Liver (tissue), 7 donors: ENCODE measurements at regions not wholly inside any gene's neighbourhood (a gene's known extent, or its start where the extent isn't known, plus 50 kb on each side); places are given as distances from the start of the nearest gene placed in this dataset.

Experiments
- DNase-seq: peaks from one replicate; pipeline ENCODE4 v3.0.0-alpha.2; 2017; ENCODE audit warnings: low spot score
- H3K27ac ChIP-seq, 2 donors: one replicate each; pipeline ENCODE4 v1.7.0; 2013; ENCODE audit warnings: inconsistent platforms in 2 of 2, low read length in 2 of 2, control low read depth in 1 of 2, low read depth in 1 of 2, mild to moderate bottlenecking in 1 of 2
- H3K27me3 ChIP-seq, 4 donors: one replicate each; pipeline versions ENCODE4 v1.6.1 to v1.7.0; 2013; ENCODE audit warnings: low read length in 3 of 4, inconsistent platforms in 1 of 4, mild to moderate bottlenecking in 1 of 4, moderate library complexity in 1 of 4; ENCODE audit not compliant: control insufficient read depth in 4 of 4, insufficient read depth in 4 of 4
- H3K36me3 ChIP-seq, 4 donors: one replicate each; pipeline versions ENCODE4 v1.6.1 to v1.7.0; 2013; ENCODE audit warnings: low read length in 3 of 4, mild to moderate bottlenecking in 3 of 4, low read depth in 1 of 4, moderate library complexity in 1 of 4; ENCODE audit not compliant: control insufficient read depth in 4 of 4, insufficient read depth in 3 of 4
- H3K4me1 ChIP-seq, 4 donors: one replicate each; pipeline versions ENCODE4 v1.6.1 to v1.7.0; 2013; ENCODE audit warnings: low read length in 3 of 4, mild to moderate bottlenecking in 3 of 4, moderate library complexity in 1 of 4; ENCODE audit not compliant: control insufficient read depth in 4 of 4, insufficient read depth in 4 of 4
- H3K4me3 ChIP-seq, 3 donors: one replicate each; pipeline versions ENCODE4 v1.6.1 to v1.7.0; 2013; ENCODE audit warnings: low read length in 3 of 3, control low read depth in 1 of 3, low read depth in 1 of 3, mild to moderate bottlenecking in 1 of 3
- H3K9ac ChIP-seq, 2 donors: one replicate each; pipeline ENCODE4 v1.7.0; 2013; ENCODE audit warnings: low read length in 2 of 2, mild to moderate bottlenecking in 2 of 2, moderate library complexity in 2 of 2, control low read depth in 1 of 2, low read depth in 1 of 2
- H3K9me3 ChIP-seq, 4 donors: one replicate each; pipeline versions ENCODE4 v1.6.1 to v1.7.0; 2013; ENCODE audit warnings: low read length in 3 of 4; ENCODE audit not compliant: control insufficient read depth in 4 of 4
- ATF3 ChIP-seq: IDR thresholded peaks from 2 replicates; pipeline ENCODE4 v1.6.1; 2016; ENCODE audit warnings: antibody characterized with exemption
- EGR1 ChIP-seq, 2 donors: IDR thresholded peaks; 2 replicates each; pipeline ENCODE4 v1.6.1; 2016 to 2018; ENCODE audit warnings: antibody characterized with exemption in 2 of 2, low read depth in 2 of 2
- FOXA1 ChIP-seq: IDR thresholded peaks from 2 replicates; pipeline ENCODE4 v1.6.1; 2016; ENCODE audit warnings: antibody characterized with exemption
- FOXA2 ChIP-seq: IDR thresholded peaks from 2 replicates; pipeline ENCODE4 v1.6.1; 2016; ENCODE audit warnings: antibody characterized with exemption
- HNF4A ChIP-seq, 2 donors: conservative IDR thresholded peaks; 2 replicates each; pipeline ENCODE4 v1.6.1; 2016; ENCODE audit warnings: antibody characterized with exemption in 2 of 2, mild to moderate bottlenecking in 2 of 2
- HNF4G ChIP-seq: IDR thresholded peaks from 2 replicates; pipeline ENCODE4 v1.6.1; 2016; ENCODE audit warnings: antibody characterized with exemption
- JUND ChIP-seq, 2 donors: IDR thresholded peaks; 2 replicates each; pipeline ENCODE4 v1.6.1; 2016; ENCODE audit warnings: antibody characterized with exemption in 2 of 2
- MAX ChIP-seq: IDR thresholded peaks from 2 replicates; pipeline ENCODE4 v1.6.1; 2016; ENCODE audit warnings: antibody characterized with exemption
- NR2F2 ChIP-seq: IDR thresholded peaks from 2 replicates; pipeline ENCODE4 v1.6.1; 2016; ENCODE audit warnings: antibody characterized with exemption
- RAD21 ChIP-seq, 2 donors: IDR thresholded peaks; 2 replicates each; pipeline ENCODE4 v1.6.1; 2016; ENCODE audit warnings: antibody characterized with exemption in 2 of 2, mild to moderate bottlenecking in 2 of 2
- REST ChIP-seq: IDR thresholded peaks from 2 replicates; pipeline ENCODE4 v1.6.1; 2016; ENCODE audit warnings: antibody characterized with exemption, mild to moderate bottlenecking
- RXRA ChIP-seq, 2 donors: IDR thresholded peaks; 2 replicates each; pipeline ENCODE4 v1.6.1; 2017 to 2018; ENCODE audit warnings: antibody characterized with exemption in 2 of 2, mild to moderate bottlenecking in 1 of 2
- SP1 ChIP-seq: IDR thresholded peaks from 2 replicates; pipeline ENCODE4 v1.6.1; 2018; ENCODE audit warnings: antibody characterized with exemption, mild to moderate bottlenecking
- TAF1 ChIP-seq: conservative IDR thresholded peaks from 2 replicates; pipeline ENCODE4 v1.6.1; 2016; ENCODE audit warnings: antibody characterized with exemption, mild to moderate bottlenecking
- YY1 ChIP-seq: IDR thresholded peaks from 2 replicates; pipeline ENCODE4 v1.6.1; 2016; ENCODE audit warnings: antibody characterized with exemption, mild to moderate bottlenecking
- ZBTB33 ChIP-seq: IDR thresholded peaks from 2 replicates; pipeline ENCODE4 v1.6.1; 2016; ENCODE audit warnings: antibody characterized with exemption
- WGBS: extraction: QIAGEN DNeasy Blood & Tissue Kit; methylation state at CpG from one replicate; pipeline ENCODE4 v1.1.7; 2013; 5-methylcytosine and 5-hydroxymethylcytosine counted together
- donor health status: healthy.
- donor health status: healthy.
- donor health status: healthy.
- donor health status: healthy.

- Histone ChIP-seq H3K27me3 (no peaks in the 10 kb centered on the region), H3K36me3 (no peaks in the 10 kb centered on the region), H3K9ac (no peak overlapping the region), H3K27ac (no peak overlapping the region), H3K9me3 (peaks cover 0 to 7% (median 3%) of the 10 kb centered on the region in 4 donors), H3K4me3 (no peak overlapping the region), H3K4me1 (no peaks in the 10 kb centered on the region)
- no peak for TF ChIP-seq YY1
- peak in 1 of 2 donors; percentile 28 for TF ChIP-seq RAD21 (IDR thresholded peaks at IDR 0.05)
- TF ChIP-seq TAF1: no peak
- 56% methylated on average over 1 of the region's 1 CpG for WGBS
- no peak for DNase-seq
Measured at GRCh38 chr12:125734137-125734536, 668.9 kb downstream of the AACS start.

- peaks cover 0 to 3% (median 0%) of the 10 kb centered on the region in 4 donors for H3K27me3 ChIP-seq
- no peaks in the 10 kb centered on the region for H3K36me3 ChIP-seq
- no peak overlapping the region for H3K9ac ChIP-seq
- TF ChIP-seq HNF4G (no peak), JUND (IDR thresholded peaks at IDR 0.05) (no peak), TAF1 (no peak)
- H3K9me3 ChIP-seq: peaks cover 3 to 7% (median 4%) of the 10 kb centered on the region in 4 donors
- no peak for DNase-seq
- WGBS: 89% methylated on average over 1 of the region's 1 CpG
- no peak overlapping the region for H3K4me3 ChIP-seq
- H3K27ac ChIP-seq: no peak overlapping the region
- no peaks in the 10 kb centered on the region for H3K4me1 ChIP-seq
Measured at GRCh38 chr12:125738211-125738610, 673.0 kb downstream of the AACS start.

- no peak overlapping the region for H3K9ac ChIP-seq
- no peak overlapping the region for H3K27ac ChIP-seq
- 83% methylated on average over 8 of the region's 8 CpGs for WGBS
- DNase-seq: no peak
- peaks cover 0 to 6% (median 0%) of the 10 kb centered on the region in 4 donors for H3K27me3 ChIP-seq
- H3K4me3 ChIP-seq: no peak overlapping the region
- H3K9me3 ChIP-seq: peaks cover 0 to 4% (median 1%) of the 10 kb centered on the region in 4 donors
- H3K36me3 ChIP-seq: no peaks in the 10 kb centered on the region
- no peaks in the 10 kb centered on the region for H3K4me1 ChIP-seq
- TF ChIP-seq JUND (IDR thresholded peaks at IDR 0.05): no peak
- TF ChIP-seq REST: no peak
- no peak for TF ChIP-seq FOXA1
- TF ChIP-seq HNF4A (conservative IDR thresholded peaks at IDR 0.05): no peak
- TF ChIP-seq MAX: no peak
- no peak for TF ChIP-seq RXRA (IDR thresholded peaks at IDR 0.05)
- no peak for TF ChIP-seq FOXA2
- TF ChIP-seq SP1: no peak
- TF ChIP-seq ATF3: no peak
- no peak for TF ChIP-seq NR2F2
- no peak for TF ChIP-seq RAD21 (IDR thresholded peaks at IDR 0.05)
- no peak for TF ChIP-seq EGR1 (IDR thresholded peaks at IDR 0.05; ENCODE audit: low read depth in 2 of 2)
- TF ChIP-seq ZBTB33: no peak
Measured at GRCh38 chr12:125742413-125742812, 677.2 kb downstream of the AACS start.
